ENCODE measurements at regions not wholly inside any gene's neighbourhood (a gene's known extent, or its start where the extent isn't known, plus 50 kb on each side); places are given as distances from the start of the nearest gene placed in this dataset.
A peak's percentile ranks its signal among the peaks of the same experiment; 100 is the strongest.

DNA sequence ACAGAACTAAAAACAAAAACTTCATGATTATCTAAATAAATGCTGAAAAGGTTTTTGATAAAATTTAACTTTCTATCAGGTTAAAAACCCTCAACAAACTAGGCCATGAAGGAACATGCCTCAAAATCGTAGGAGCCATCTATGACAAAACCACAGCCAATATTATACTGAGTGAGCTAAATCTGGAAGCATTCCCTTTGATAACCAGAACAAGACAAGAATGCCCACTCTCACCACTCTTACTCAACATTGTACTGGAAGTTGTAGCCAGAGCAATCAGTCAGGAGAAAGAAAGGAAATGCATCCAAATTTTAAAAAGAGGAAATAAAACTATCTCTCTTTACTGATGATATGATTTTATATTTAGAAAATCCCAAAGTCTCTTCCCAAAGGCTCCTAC is 228.7 kb downstream of the CHRM2 start:
- Histone ChIP-seq H3K9me3 (replicated peaks; ENCODE audit: insufficient read depth, low read length) (no peaks in the 10 kb centered on the region), H3K27ac (ENCODE audit: low read length) (no peak overlapping the region), H3F3A (ENCODE audit: insufficient read depth, low read length) (no peaks in the 10 kb centered on the region), H4K20me1 (ENCODE audit: insufficient read depth, low read length) (no peaks in the 10 kb centered on the region), H3K9me2 (replicated peaks; ENCODE audit: insufficient read depth, low read length) (no peaks in the 10 kb centered on the region), H3K9ac (ENCODE audit: low read length) (no peak overlapping the region), H3K79me2 (ENCODE audit: low read length) (no peaks in the 10 kb centered on the region), H2AFZ (ENCODE audit: low read length) (no peak overlapping the region), H3K4me3 (ENCODE audit: low read length) (no peak overlapping the region), H3K4me1 (ENCODE audit: low read length) (no peaks in the 10 kb centered on the region), H3K36me3 (replicated peaks; ENCODE audit: insufficient read depth, low read length) (no peaks in the 10 kb centered on the region), H3K4me2 (ENCODE audit: low read depth, low read length) (no peak overlapping the region), H3K27me3 (replicated peaks; ENCODE audit: insufficient read depth, low read length) (no peaks in the 10 kb centered on the region)
- no peak for DNase-seq
- TF ChIP-seq EZH2phosphoT487 (IDR thresholded peaks at IDR 0.05; ENCODE audit: low read length), result no peak
- no peak for TF ChIP-seq CTCF (IDR thresholded peaks at IDR 0.05; ENCODE audit: low read length)
- TF ChIP-seq EZH2 (optimal IDR thresholded peaks at IDR 0.05; ENCODE audit: low read depth, low read length), result no peak

GRCh38 chr7:137096607-137097006 is 228.2 kb downstream of the CHRM2 start:
- H3K79me2 ChIP-seq (ENCODE audit: low read length), result no peaks in the 10 kb centered on the region
- TF ChIP-seq CTCF (IDR thresholded peaks at IDR 0.05; ENCODE audit: low read length), result no peak
- no peak for TF ChIP-seq EZH2 (optimal IDR thresholded peaks at IDR 0.05; ENCODE audit: low read depth, low read length)
- TF ChIP-seq EZH2phosphoT487 (IDR thresholded peaks at IDR 0.05; ENCODE audit: low read length), result no peak
- no peaks in the 10 kb centered on the region for H3K9me3 ChIP-seq (replicated peaks; ENCODE audit: insufficient read depth, low read length)
- no peak overlapping the region for H3K27ac ChIP-seq (ENCODE audit: low read length)
- H2AFZ ChIP-seq (ENCODE audit: low read length), result no peak overlapping the region
- no peak overlapping the region for H3K4me3 ChIP-seq (ENCODE audit: low read length)
- H3K4me1 ChIP-seq (ENCODE audit: low read length), result no peaks in the 10 kb centered on the region
- no peak overlapping the region for H3K9ac ChIP-seq (ENCODE audit: low read length)
- DNase-seq, result no peak
- H3K36me3 ChIP-seq (replicated peaks; ENCODE audit: insufficient read depth, low read length), result no peaks in the 10 kb centered on the region
- no peaks in the 10 kb centered on the region for H3F3A ChIP-seq (ENCODE audit: insufficient read depth, low read length)
- H3K4me2 ChIP-seq (ENCODE audit: low read depth, low read length), result no peak overlapping the region
- H4K20me1 ChIP-seq (ENCODE audit: insufficient read depth, low read length), result no peaks in the 10 kb centered on the region
- H3K9me2 ChIP-seq (replicated peaks; ENCODE audit: insufficient read depth, low read length), result no peaks in the 10 kb centered on the region
- H3K27me3 ChIP-seq (replicated peaks; ENCODE audit: insufficient read depth, low read length), result no peaks in the 10 kb centered on the region

DNA sequence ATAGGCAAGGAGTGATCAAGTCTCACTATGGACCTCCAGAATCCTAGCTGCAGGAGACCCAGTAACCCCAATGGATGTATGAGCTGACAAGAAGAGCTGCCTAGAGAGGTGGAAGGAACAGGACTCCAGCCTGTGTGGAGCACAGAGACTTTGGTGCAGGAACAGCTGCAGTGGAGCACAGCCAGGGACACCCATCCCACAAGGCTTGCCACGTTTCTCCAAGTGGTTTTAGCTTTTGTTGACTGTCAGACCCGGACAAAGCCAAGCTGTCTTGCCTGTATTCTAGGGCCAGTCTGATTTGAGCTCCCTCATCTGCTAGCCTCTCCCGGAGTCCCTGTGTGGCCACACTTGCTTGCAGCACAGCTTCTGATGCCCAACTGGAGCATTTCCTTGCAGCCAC is 224.7 kb downstream of the CHRM2 start:
- no peaks in the 10 kb centered on the region for H3K36me3 ChIP-seq (replicated peaks; ENCODE audit: insufficient read depth, low read length)
- H3K27ac ChIP-seq (ENCODE audit: low read length), result no peak overlapping the region
- no peaks in the 10 kb centered on the region for H4K20me1 ChIP-seq (ENCODE audit: insufficient read depth, low read length)
- H3K9ac ChIP-seq (ENCODE audit: low read length), result no peak overlapping the region
- H3K79me2 ChIP-seq (ENCODE audit: low read length), result no peaks in the 10 kb centered on the region
- H3K27me3 ChIP-seq (replicated peaks; ENCODE audit: insufficient read depth, low read length), result no peaks in the 10 kb centered on the region
- H3K9me3 ChIP-seq (replicated peaks; ENCODE audit: insufficient read depth, low read length), result no peaks in the 10 kb centered on the region
- H3K4me3 ChIP-seq (ENCODE audit: low read length), result no peak overlapping the region
- H3K9me2 ChIP-seq (replicated peaks; ENCODE audit: insufficient read depth, low read length), result no peaks in the 10 kb centered on the region
- no peak for DNase-seq
- no peak for TF ChIP-seq EZH2phosphoT487 (IDR thresholded peaks at IDR 0.05; ENCODE audit: low read length)
- no peaks in the 10 kb centered on the region for H3F3A ChIP-seq (ENCODE audit: insufficient read depth, low read length)
- no peak overlapping the region for H2AFZ ChIP-seq (ENCODE audit: low read length)
- H3K4me1 ChIP-seq (ENCODE audit: low read length), result no peaks in the 10 kb centered on the region
- H3K4me2 ChIP-seq (ENCODE audit: low read depth, low read length), result no peak overlapping the region

- TF ChIP-seq CTCF (IDR thresholded peaks at IDR 0.05; ENCODE audit: low read length) (peak; percentile 10; the same call in 1 of the 2 replicates), EZH2 (optimal IDR thresholded peaks at IDR 0.05; ENCODE audit: low read depth, low read length) (no peak)
- Histone ChIP-seq H3K36me3 (replicated peaks; ENCODE audit: insufficient read depth, low read length) (no peaks in the 10 kb centered on the region), H3K4me3 (ENCODE audit: low read length) (no peak overlapping the region), H3K9me3 (replicated peaks; ENCODE audit: insufficient read depth, low read length) (no peaks in the 10 kb centered on the region), H3K27ac (ENCODE audit: low read length) (no peak overlapping the region), H3K4me1 (ENCODE audit: low read length) (no peaks in the 10 kb centered on the region), H3K79me2 (ENCODE audit: low read length) (no peaks in the 10 kb centered on the region), H2AFZ (ENCODE audit: low read length) (no peak overlapping the region), H3F3A (ENCODE audit: insufficient read depth, low read length) (no peaks in the 10 kb centered on the region), H3K27me3 (replicated peaks; ENCODE audit: insufficient read depth, low read length) (no peaks in the 10 kb centered on the region), H3K9me2 (replicated peaks; ENCODE audit: insufficient read depth, low read length) (no peaks in the 10 kb centered on the region), H3K9ac (ENCODE audit: low read length) (no peak overlapping the region), H4K20me1 (ENCODE audit: insufficient read depth, low read length) (no peaks in the 10 kb centered on the region), H3K4me2 (ENCODE audit: low read depth, low read length) (no peak overlapping the region)
- no peak for DNase-seq
Measured at GRCh38 chr7:137091396-137091795, 222.9 kb downstream of the CHRM2 start.

Measured in MM.1S (cell line).